ENCODE measurements at regions not wholly inside any gene's neighbourhood (a gene's known extent, or its start where the extent isn't known, plus 50 kb on each side); places are given as distances from the start of the nearest gene placed in this dataset.

- TF ChIP-seq FOXP4 (CRISPR knock-in tag; IDR thresholded peaks at IDR 0.05) (no peak), MYBL2 (CRISPR knock-in tag; IDR thresholded peaks at IDR 0.05) (no peak), ATF6 (CRISPR knock-in tag; IDR thresholded peaks at IDR 0.05) (no peak), CDX4 (CRISPR knock-in tag; IDR thresholded peaks at IDR 0.05; ENCODE audit: borderline replicate concordance) (no peak), E2F5 (CRISPR knock-in tag; IDR thresholded peaks at IDR 0.05) (no peak), ZNF281 (CRISPR knock-in tag; IDR thresholded peaks at IDR 0.05) (no peak), JAZF1 (CRISPR knock-in tag; IDR thresholded peaks at IDR 0.05) (no peak), KAT7 (CRISPR knock-in tag; IDR thresholded peaks at IDR 0.05; ENCODE audit: borderline replicate concordance) (no peak), GABPB1 (CRISPR knock-in tag; IDR thresholded peaks at IDR 0.05) (no peak), PRDM15 (CRISPR knock-in tag; IDR thresholded peaks at IDR 0.05) (no peak), CREB1 (CRISPR knock-in tag; IDR thresholded peaks at IDR 0.05) (no peak), ZBTB43 (CRISPR knock-in tag; IDR thresholded peaks at IDR 0.05) (no peak)
These were observed 346.7 kb upstream of the PPARGC1A start (continued) for GRCh38 chr4:24236532-24236931.

- ChIA-PET CTCF (no interaction called here), POLR2A (no interaction called here)
- TF ChIP-seq ATF1 (CRISPR knock-in tag; IDR thresholded peaks at IDR 0.05) = no peak
- no peak for TF ChIP-seq RELA (CRISPR knock-in tag; IDR thresholded peaks at IDR 0.05; ENCODE audit: borderline replicate concordance)
- TF ChIP-seq PRRX2 (CRISPR knock-in tag; IDR thresholded peaks at IDR 0.05) = no peak
- no peak for TF ChIP-seq ZSCAN18 (CRISPR knock-in tag; IDR thresholded peaks at IDR 0.05)
- TF ChIP-seq KAT7 (CRISPR knock-in tag; IDR thresholded peaks at IDR 0.05; ENCODE audit: borderline replicate concordance) = no peak
- no peak for TF ChIP-seq FOXJ3 (CRISPR knock-in tag; IDR thresholded peaks at IDR 0.05; ENCODE audit: borderline replicate concordance)
- no peaks in the 10 kb centered on the region for H3K9me3 Mint-ChIP-seq
- H3K36me3 Mint-ChIP-seq = no peaks in the 10 kb centered on the region
- H3K4me3 Mint-ChIP-seq = no peak overlapping the region
- no peak overlapping the region for H3K27ac Mint-ChIP-seq
- DNase-seq (ENCODE audit: low spot score) (no peak), ATAC-seq (no peak)
- H3K27me3 Mint-ChIP-seq (ENCODE audit: low read depth) = no peaks in the 10 kb centered on the region; the same call in none of the 2 replicates
- peaks cover 14% of the 10 kb centered on the region for H3K4me1 Mint-ChIP-seq
These were observed 346.3 kb upstream of the PPARGC1A start for GRCh38 chr4:24236120-24236519.
